ENCODE measurements at regions not wholly inside any gene's neighbourhood (a gene's known extent, or its start where the extent isn't known, plus 50 kb on each side); places are given as distances from the start of the nearest gene placed in this dataset.

GRCh38 chr12:89126712-89127111 lies 225.6 kb downstream of the DUSP6 start:
- TF ChIP-seq EGR1 (IDR thresholded peaks at IDR 0.05) (no peak), REST (IDR thresholded peaks at IDR 0.05; ENCODE audit: low read depth) (no peak), TEAD4 (IDR thresholded peaks at IDR 0.05) (no peak), CEBPB (IDR thresholded peaks at IDR 0.05) (peak; percentile 19; the same call in 1 of the 2 replicates)
